ENCODE measurements at regions not wholly inside any gene's neighbourhood (a gene's known extent, or its start where the extent isn't known, plus 50 kb on each side); places are given as distances from the start of the nearest gene placed in this dataset.

- TF ChIP-seq PHF20 (CRISPR knock-in tag; IDR thresholded peaks at IDR 0.05) (no peak), ZBTB26 (CRISPR knock-in tag; IDR thresholded peaks at IDR 0.05; ENCODE audit: borderline replicate concordance) (no peak), CHD4 (IDR thresholded peaks at IDR 0.05; ENCODE audit: borderline replicate concordance, low read length) (no peak), POLR2A (IDR thresholded peaks at IDR 0.05; ENCODE audit: insufficient read depth in 1 of 2, low read depth in 2 of 2, low read length in 2 of 2) (no peak), CEBPB (IDR thresholded peaks at IDR 0.05; ENCODE audit: borderline replicate concordance, low read depth, low read length) (no peak), FLYWCH1 (CRISPR knock-in tag; IDR thresholded peaks at IDR 0.05) (no peak), ZNF329 (CRISPR knock-in tag; IDR thresholded peaks at IDR 0.05; ENCODE audit: low read depth) (no peak), ZNF318 (CRISPR knock-in tag; IDR thresholded peaks at IDR 0.05) (no peak), SP1 (IDR thresholded peaks at IDR 0.05) (no peak), SP1 (CRISPR knock-in tag; IDR thresholded peaks at IDR 0.05) (no peak), ZC3H13 (CRISPR knock-in tag; IDR thresholded peaks at IDR 0.05) (no peak), ZNF24 (IDR thresholded peaks at IDR 0.05) (no peak), NR2C2 (CRISPR knock-in tag; IDR thresholded peaks at IDR 0.05; ENCODE audit: borderline replicate concordance) (no peak), CTCF (CRISPR knock-in tag; IDR thresholded peaks at IDR 0.05) (no peak)
- TF ChIP-seq, protein P1, sequence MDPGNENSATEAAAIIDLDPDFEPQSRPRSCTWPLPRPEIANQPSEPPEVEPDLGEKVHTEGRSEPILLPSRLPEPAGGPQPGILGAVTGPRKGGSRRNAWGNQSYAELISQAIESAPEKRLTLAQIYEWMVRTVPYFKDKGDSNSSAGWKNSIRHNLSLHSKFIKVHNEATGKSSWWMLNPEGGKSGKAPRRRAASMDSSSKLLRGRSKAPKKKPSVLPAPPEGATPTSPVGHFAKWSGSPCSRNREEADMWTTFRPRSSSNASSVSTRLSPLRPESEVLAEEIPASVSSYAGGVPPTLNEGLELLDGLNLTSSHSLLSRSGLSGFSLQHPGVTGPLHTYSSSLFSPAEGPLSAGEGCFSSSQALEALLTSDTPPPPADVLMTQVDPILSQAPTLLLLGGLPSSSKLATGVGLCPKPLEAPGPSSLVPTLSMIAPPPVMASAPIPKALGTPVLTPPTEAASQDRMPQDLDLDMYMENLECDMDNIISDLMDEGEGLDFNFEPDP (CRISPR knock-in tag; conservative IDR thresholded peaks at IDR 0.05), result no peak
These were observed 298.2 kb downstream of the CDH9 start for GRCh38 chr5:26740182-26740581.
